Pancreas (tissue), 10 donors: ENCODE measurements at regions not wholly inside any gene's neighbourhood (a gene's known extent, or its start where the extent isn't known, plus 50 kb on each side); places are given as distances from the start of the nearest gene placed in this dataset.
"Not testable (repeated sequence)": the region's sequence is repeated elsewhere in the genome, so short reads cannot be mapped to it uniquely, and the experiment has no call there.

Source experiments
- ATAC-seq, 4 donors: fragments of 200-7000 bp; cut with Tn5 transposase; one replicate each; pipeline versions ENCODE4 v1.8.0 to v1.9.1; 2020; ENCODE audit warnings: mild to moderate bottlenecking in 4 of 4, moderate library complexity in 4 of 4
- DNase-seq, 6 donors: peaks; one replicate each; pipeline ENCODE4 v3.0.0-alpha.2; 2020
- FAIRE-seq: peaks from 2 replicates; lab custom pipeline; 2012; peaks lifted over from hg19 to GRCh38; lab: Jason Lieb, UNC
- H3K27ac ChIP-seq, 4 donors: fragments of 200-600 bp; sonication (generic); 1 replicate in 3 of 4; 2 replicates in 1 of 4; pipeline versions ENCODE4 v1.5.0 to v1.8.0; 2020
- H3K27me3 ChIP-seq, 4 donors: fragments of 200-600 bp; one replicate each; pipeline ENCODE4 v1.8.0; 2021
- H3K36me3 ChIP-seq, 3 donors: fragments of 200-600 bp; sonication (generic) in 1 of 3; one replicate each; pipeline versions ENCODE4 v1.5.0 to v1.8.0; 2020 to 2021
- H3K4me1 ChIP-seq, 3 donors: fragments of 200-600 bp; one replicate each; pipeline ENCODE4 v1.8.0; 2021
- H3K4me3 ChIP-seq, 4 donors: fragments of 200-600 bp; sonication (generic) in 2 of 4; one replicate each; pipeline versions ENCODE4 v1.5.0 to v1.8.0; 2020 to 2021
- H3K9me3 ChIP-seq, 4 donors: fragments of 200-600 bp; one replicate each; pipeline ENCODE4 v1.8.0; 2021
- WGBS, 2 donors: extraction: QIAGEN DNeasy Blood & Tissue Kit; methylation state at CpG; one replicate each; pipeline ENCODE4 v1.1.7; 2013; 5-methylcytosine and 5-hydroxymethylcytosine counted together
- intact Hi-C, 3 donors: fragments of 100-400 bp; cut with DNase I; formaldehyde crosslinking; loops; one replicate each; pipeline versions ENCODE4 v1.11.1 to v1.14.2; 2022
- TF ChIP-seq, protein P1 (sequence below), 4 donors: fragments of 200-600 bp; sonication (generic) in 3 of 4; IDR thresholded peaks; one replicate each; pipeline versions ENCODE4 v1.5.0 to v1.8.0; 2021; ENCODE audit warnings: antibody characterized with exemption in 4 of 4
- donor health status: healthy with polysubstance abuse.
- donor health status: DM: no; HTN: no; CAD: no; lungs with moderate emphysema.
- donor health status: DM: no; HTN: no; CAD: no.
- donor health status: control.
- donor health status: control.
- donor health status: Bipolar disorder and iron deficiency.
- donor health status: DM: yes; HTN: yes; CAD: no.
- donor health status: DM: no; HTN: no; CAD: no.
- donor health status: DM: no; HTN: no; CAD: no.
- donor health status: DM: yes; HTN: yes; CAD: no.

GRCh38 chr4:52157071-52157470 lies 106.0 kb downstream of the SPATA18 start:
- H3K27me3 ChIP-seq, H3K9me3 ChIP-seq, DNase-seq, H3K4me1 ChIP-seq, ATAC-seq, H3K27ac ChIP-seq, intact Hi-C loops, H3K4me3 ChIP-seq, H3K36me3 ChIP-seq, FAIRE-seq: not testable (repeated sequence)
- 40 to 69% methylated on average over 2 of the region's 2 CpGs for WGBS, 2 donors

- intact Hi-C loops: no loop called here
- FAIRE-seq (no peak), ATAC-seq (no peak), DNase-seq (no peak)
- Histone ChIP-seq H3K36me3 (no peaks in the 10 kb centered on the region), H3K27ac (no peak overlapping the region), H3K9me3 (no peaks in the 10 kb centered on the region), H3K4me1 (no peaks in the 10 kb centered on the region), H3K27me3 (no peaks in the 10 kb centered on the region), H3K4me3 (no peak overlapping the region)
- TF ChIP-seq, protein P1, sequence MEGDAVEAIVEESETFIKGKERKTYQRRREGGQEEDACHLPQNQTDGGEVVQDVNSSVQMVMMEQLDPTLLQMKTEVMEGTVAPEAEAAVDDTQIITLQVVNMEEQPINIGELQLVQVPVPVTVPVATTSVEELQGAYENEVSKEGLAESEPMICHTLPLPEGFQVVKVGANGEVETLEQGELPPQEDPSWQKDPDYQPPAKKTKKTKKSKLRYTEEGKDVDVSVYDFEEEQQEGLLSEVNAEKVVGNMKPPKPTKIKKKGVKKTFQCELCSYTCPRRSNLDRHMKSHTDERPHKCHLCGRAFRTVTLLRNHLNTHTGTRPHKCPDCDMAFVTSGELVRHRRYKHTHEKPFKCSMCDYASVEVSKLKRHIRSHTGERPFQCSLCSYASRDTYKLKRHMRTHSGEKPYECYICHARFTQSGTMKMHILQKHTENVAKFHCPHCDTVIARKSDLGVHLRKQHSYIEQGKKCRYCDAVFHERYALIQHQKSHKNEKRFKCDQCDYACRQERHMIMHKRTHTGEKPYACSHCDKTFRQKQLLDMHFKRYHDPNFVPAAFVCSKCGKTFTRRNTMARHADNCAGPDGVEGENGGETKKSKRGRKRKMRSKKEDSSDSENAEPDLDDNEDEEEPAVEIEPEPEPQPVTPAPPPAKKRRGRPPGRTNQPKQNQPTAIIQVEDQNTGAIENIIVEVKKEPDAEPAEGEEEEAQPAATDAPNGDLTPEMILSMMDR (IDR thresholded peaks at IDR 0.05): no peak
- 50 to 53% methylated on average over 4 of the region's 4 CpGs for WGBS, 2 donors
Observed at GRCh38 chr4:52157641-52158316, 106.7 kb downstream of the SPATA18 start.

DNA sequence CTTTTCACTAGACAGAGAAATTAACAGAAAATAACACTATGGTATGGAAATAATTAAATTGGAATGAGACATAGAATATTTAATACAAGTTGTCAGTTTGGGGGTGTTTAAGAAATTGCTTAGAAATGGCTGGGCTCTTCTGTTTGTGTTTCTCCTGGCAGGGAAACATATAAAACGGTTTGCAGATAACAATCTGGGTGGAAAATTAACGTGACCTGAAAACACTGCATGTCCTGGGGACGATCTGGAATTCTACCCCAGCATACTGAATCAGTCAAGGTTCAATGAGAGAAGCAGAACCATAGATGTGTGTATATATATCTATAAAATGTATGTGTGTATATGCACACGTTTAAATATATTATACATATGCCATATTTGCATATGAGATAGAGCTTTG lies 109.8 kb downstream of the SPATA18 start:
- TF ChIP-seq, protein P1 (IDR thresholded peaks at IDR 0.05): no peak
- Histone ChIP-seq H3K27me3 (no peaks in the 10 kb centered on the region), H3K9me3 (no peaks in the 10 kb centered on the region), H3K4me1 (no peaks in the 10 kb centered on the region), H3K36me3 (no peaks in the 10 kb centered on the region), H3K27ac (no peak overlapping the region), H3K4me3 (no peak overlapping the region)
- DNase-seq (no peak), ATAC-seq (no peak), FAIRE-seq (no peak)
- WGBS, 2 donors: 22 to 38% methylated on average over 4 of the region's 4 CpGs
- intact Hi-C loops: no loop called here

DNA sequence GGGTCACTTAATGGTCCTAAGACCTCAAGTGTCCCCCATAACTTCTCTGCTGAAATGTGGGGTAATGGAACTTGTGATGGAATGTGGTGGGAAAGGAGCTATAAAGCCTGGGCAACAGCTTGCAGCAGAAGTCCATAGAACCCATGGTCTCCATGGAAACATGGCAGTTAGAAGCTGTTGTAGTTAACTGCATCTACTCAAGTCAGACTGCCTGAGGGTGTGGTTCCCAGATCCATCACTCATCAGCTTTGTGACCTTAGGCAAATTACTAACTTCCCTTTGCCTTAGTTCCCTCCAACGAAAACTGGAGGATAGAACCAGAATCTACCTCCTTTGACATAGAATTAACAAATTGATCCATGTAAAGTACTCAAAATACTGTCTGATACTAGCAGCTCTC lies 113.0 kb downstream of the SPATA18 start:
- FAIRE-seq (no peak), ATAC-seq (no peak), DNase-seq (no peak)
- H3K36me3 ChIP-seq: no peaks in the 10 kb centered on the region
- no peak overlapping the region for H3K27ac ChIP-seq
- no peak overlapping the region for H3K4me3 ChIP-seq
- no peaks in the 10 kb centered on the region for H3K9me3 ChIP-seq
- H3K4me1 ChIP-seq: no peaks in the 10 kb centered on the region
- H3K27me3 ChIP-seq: no peaks in the 10 kb centered on the region
- TF ChIP-seq, protein P1 (IDR thresholded peaks at IDR 0.05): no peak
- 23 to 48% methylated on average over 1 of the region's 1 CpG for WGBS, 2 donors
- intact Hi-C loops: no loop called here

DNA sequence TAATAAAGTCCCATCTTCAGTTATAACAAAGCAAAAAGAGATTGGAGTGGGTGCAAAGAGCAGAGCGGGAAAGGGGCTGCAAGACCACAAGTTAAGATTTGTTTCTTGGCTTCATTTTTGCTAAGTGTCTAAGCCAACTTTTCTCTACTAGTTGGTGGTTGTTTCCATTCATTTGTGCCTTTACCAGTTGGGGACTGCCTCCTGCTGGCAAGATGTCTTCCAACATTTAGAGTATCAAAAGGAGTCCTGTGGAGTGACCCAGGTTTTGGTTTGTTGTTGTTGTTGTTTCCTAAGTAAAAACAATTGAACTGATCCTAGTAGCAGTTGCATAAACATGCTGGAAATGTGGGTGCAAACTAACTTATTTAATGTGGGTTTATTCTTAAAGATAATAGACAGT lies 121.1 kb downstream of the SPATA18 start:
- H3K36me3 ChIP-seq: no peaks in the 10 kb centered on the region
- no peak for ATAC-seq
- no peak for DNase-seq
- intact Hi-C loops: no loop called here
- no peak overlapping the region for H3K27ac ChIP-seq
- no peaks in the 10 kb centered on the region for H3K4me1 ChIP-seq
- H3K4me3 ChIP-seq: no peak overlapping the region
- 77 to 80% methylated on average over 1 of the region's 1 CpG for WGBS, 2 donors
- no peaks in the 10 kb centered on the region for H3K27me3 ChIP-seq
- no peak for FAIRE-seq
- H3K9me3 ChIP-seq: no peaks in the 10 kb centered on the region
- TF ChIP-seq, protein P1 (IDR thresholded peaks at IDR 0.05): no peak
